GM13976 (cell line): ENCODE measurements at regions not wholly inside any gene's neighbourhood (a gene's known extent, or its start where the extent isn't known, plus 50 kb on each side); places are given as distances from the start of the nearest gene placed in this dataset.

Experiments
- DNase-seq: peaks from one replicate; pipeline ENCODE4 v3.0.0; 2012; ENCODE audit warnings: low spot score
- in situ Hi-C: fragments of 300-500 bp; cut with MboI; formaldehyde crosslinking; loops from one replicate; pipeline ENCODE4 v1.12.0; 2022; ENCODE audit warnings: low sequenced_read_pairs, mixed read lengths, inconsistent platforms; ENCODE audit not compliant: unreplicated experiment
- TF ChIP-seq, protein P1 (sequence below): IDR thresholded peaks from 2 replicates; pipeline ENCODE4 v1.5.1; 2012; ENCODE audit warnings: borderline replicate concordance, mild to moderate bottlenecking; ENCODE audit not compliant: insufficient read depth; ENCODE audit errors: extremely low read depth, missing control alignments, control extremely low read depth

GRCh38 chr6:144607998-144608735 lies 323.0 kb downstream of the UTRN start:
- in situ Hi-C loops, result no loop called here

GRCh38 chr6:144612811-144613210 lies 327.7 kb downstream of the UTRN start:
- no peak for DNase-seq
- in situ Hi-C loops, result no loop called here
- TF ChIP-seq, protein P1, sequence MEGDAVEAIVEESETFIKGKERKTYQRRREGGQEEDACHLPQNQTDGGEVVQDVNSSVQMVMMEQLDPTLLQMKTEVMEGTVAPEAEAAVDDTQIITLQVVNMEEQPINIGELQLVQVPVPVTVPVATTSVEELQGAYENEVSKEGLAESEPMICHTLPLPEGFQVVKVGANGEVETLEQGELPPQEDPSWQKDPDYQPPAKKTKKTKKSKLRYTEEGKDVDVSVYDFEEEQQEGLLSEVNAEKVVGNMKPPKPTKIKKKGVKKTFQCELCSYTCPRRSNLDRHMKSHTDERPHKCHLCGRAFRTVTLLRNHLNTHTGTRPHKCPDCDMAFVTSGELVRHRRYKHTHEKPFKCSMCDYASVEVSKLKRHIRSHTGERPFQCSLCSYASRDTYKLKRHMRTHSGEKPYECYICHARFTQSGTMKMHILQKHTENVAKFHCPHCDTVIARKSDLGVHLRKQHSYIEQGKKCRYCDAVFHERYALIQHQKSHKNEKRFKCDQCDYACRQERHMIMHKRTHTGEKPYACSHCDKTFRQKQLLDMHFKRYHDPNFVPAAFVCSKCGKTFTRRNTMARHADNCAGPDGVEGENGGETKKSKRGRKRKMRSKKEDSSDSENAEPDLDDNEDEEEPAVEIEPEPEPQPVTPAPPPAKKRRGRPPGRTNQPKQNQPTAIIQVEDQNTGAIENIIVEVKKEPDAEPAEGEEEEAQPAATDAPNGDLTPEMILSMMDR, result no peak

More at GRCh38 chr6:144607998-144608735, 323.0 kb downstream of the UTRN start:
- TF ChIP-seq, protein P1, result no peak
- no peak for DNase-seq

- no peak for DNase-seq
- TF ChIP-seq, protein P1, result no peak
- in situ Hi-C loops, result no loop called here
Observed at GRCh38 chr6:144613859-144614258, 328.7 kb downstream of the UTRN start.

DNA sequence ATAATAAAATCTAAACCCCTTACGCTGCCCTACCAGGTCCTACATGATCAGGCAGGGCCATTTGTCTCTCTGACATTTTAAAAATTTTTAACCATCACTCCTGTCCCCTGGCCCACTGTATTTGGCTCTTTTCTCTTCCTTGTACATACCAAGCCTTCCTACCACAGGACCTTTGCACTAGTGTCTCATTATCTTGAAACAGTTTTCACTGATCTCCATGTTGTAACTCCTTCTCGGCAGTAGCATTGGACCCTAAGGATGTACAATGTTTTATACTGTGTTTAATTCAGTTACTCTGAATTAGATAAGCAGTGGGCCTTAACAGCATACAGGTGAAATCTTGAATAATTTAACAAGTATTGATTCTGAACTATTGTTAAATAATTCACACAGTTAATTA lies 330.7 kb downstream of the UTRN start:
- in situ Hi-C loops, result no loop called here
- TF ChIP-seq, protein P1, result no peak
- DNase-seq, result no peak

DNA sequence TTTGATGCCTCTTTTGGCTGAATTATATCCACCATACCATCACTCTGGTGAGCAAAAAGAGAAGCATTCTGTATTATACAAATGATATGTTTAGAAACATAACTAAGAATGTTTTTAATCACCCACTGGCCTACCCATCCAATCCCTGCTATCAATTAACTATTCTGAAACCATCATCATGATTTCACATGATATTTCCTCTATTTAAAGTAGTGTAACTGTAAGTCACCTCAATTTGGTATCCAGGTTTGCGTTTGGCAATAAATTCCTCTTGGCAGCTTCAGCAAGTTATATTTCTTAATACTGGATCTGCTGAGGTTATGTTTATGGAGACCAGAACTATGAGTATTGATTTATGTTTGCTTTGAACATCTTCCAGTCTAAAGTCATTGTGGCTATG lies 332.1 kb downstream of the UTRN start:
- in situ Hi-C loops, result no loop called here
- no peak for DNase-seq
- TF ChIP-seq, protein P1, result no peak

DNA sequence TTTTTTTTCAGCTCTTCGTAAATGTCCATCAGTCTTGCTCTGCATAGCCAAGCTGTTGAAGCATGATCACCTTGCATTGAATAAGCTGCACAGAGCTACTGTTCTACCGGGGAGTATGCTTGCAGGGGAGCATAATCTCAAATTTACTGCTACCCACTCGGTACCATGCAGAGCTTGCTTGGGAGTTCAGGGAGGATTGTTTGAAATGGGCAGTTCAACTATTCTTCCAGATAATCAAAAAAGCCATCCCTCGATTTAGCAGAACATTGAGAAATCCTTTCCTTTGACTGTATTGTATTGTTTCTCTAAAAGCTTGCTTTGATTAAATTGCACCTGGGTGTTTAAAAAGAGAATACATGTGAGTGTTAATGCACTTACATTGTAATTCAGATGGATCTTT lies 332.6 kb downstream of the UTRN start:
- in situ Hi-C loops, result no loop called here
- no peak for DNase-seq
- TF ChIP-seq, protein P1, result no peak
